Psoas muscle (tissue), 7 donors: ENCODE measurements at regions not wholly inside any gene's neighbourhood (a gene's known extent, or its start where the extent isn't known, plus 50 kb on each side); places are given as distances from the start of the nearest gene placed in this dataset.
"Not testable (repeated sequence)": the region's sequence is repeated elsewhere in the genome, so short reads cannot be mapped to it uniquely, and the experiment has no call there.

Source experiments
- ATAC-seq, 4 donors: fragments of 200-7000 bp; cut with Tn5 transposase; one replicate each; pipeline ENCODE4 v1.9.1; 2020; ENCODE audit warnings: moderate library complexity in 3 of 4, mild to moderate bottlenecking in 2 of 4
- DNase-seq, 2 donors: peaks; one replicate each; pipeline ENCODE4 v3.0.0-alpha.2; 2020
- H3K27ac ChIP-seq: fragments of 200-600 bp; one replicate; pipeline ENCODE4 v1.8.0; 2022
- H3K27me3 ChIP-seq, 3 donors: fragments of 200-600 bp in 1 of 3; one replicate each; pipeline versions ENCODE4 v1.6.1 to v1.8.0; 2013 to 2022; ENCODE audit warnings: low read length in 2 of 3, mild to moderate bottlenecking in 2 of 3, moderate library complexity in 1 of 3; ENCODE audit not compliant: insufficient read depth in 3 of 3
- H3K36me3 ChIP-seq, 2 donors: fragments of 200-600 bp in 1 of 2; one replicate each; pipeline versions ENCODE4 v1.6.1 to v1.8.0; 2013 to 2022; ENCODE audit warnings: low read depth in 1 of 2, mild to moderate bottlenecking in 1 of 2, moderate library complexity in 1 of 2; ENCODE audit not compliant: insufficient read depth in 1 of 2
- H3K4me1 ChIP-seq: fragments of 200-600 bp; one replicate; pipeline ENCODE4 v1.8.0; 2022
- H3K4me3 ChIP-seq: fragments of 200-600 bp; one replicate; pipeline ENCODE4 v1.8.0; 2022; ENCODE audit warnings: mild to moderate bottlenecking
- H3K9me3 ChIP-seq: fragments of 200-600 bp; one replicate; pipeline ENCODE4 v1.8.0; 2022
- WGBS, 3 donors: extraction: QIAGEN DNeasy Blood & Tissue Kit; methylation state at CpG; one replicate each; pipeline versions ENCODE4 v1.1.6 to v1.1.7; 2013; 5-methylcytosine and 5-hydroxymethylcytosine counted together
- intact Hi-C, 2 donors: fragments of 100-400 bp; cut with DNase I; formaldehyde crosslinking; loops; one replicate each; pipeline versions ENCODE4 v1.11.0 to v1.14.2; 2022
- TF ChIP-seq, protein P1 (sequence below): fragments of 200-600 bp; IDR thresholded peaks from one replicate; pipeline ENCODE4 v1.8.0; 2022; ENCODE audit warnings: antibody characterized with exemption
- donor health status: healthy with polysubstance abuse.
- donor health status: DM: no; HTN: no; CAD: no; lungs with moderate emphysema.
- donor health status: Bipolar disorder and iron deficiency.
- donor health status: healthy.
- donor health status: DM: yes; HTN: yes; CAD: no.
- donor health status: DM: no; HTN: no; CAD: no.
- donor health status: DM: yes; HTN: yes; CAD: no.

DNA sequence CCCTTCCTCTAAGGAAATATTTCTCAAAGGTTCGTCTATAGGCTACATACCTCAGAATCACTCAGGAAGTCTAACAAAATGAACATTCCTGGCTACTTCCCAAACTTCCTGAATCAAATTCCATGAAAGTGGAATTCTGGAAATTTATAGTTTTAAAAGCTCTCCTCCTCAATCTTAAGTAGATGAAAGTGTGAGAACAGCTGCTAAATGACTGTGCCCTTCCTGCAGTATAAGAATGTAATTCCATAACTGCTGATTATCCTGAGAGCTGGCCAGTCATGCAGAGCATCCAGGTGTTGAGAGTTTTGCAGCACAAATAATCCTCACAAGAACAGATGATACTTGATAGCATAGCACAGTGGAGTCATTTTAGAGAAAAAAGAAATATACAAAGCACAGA is 265.0 kb downstream of the KCNJ3 start:
- intact Hi-C loops = no loop called here
- no peaks in the 10 kb centered on the region for H3K36me3 ChIP-seq
- DNase-seq (no peak), ATAC-seq (no peak)
- TF ChIP-seq, protein P1, sequence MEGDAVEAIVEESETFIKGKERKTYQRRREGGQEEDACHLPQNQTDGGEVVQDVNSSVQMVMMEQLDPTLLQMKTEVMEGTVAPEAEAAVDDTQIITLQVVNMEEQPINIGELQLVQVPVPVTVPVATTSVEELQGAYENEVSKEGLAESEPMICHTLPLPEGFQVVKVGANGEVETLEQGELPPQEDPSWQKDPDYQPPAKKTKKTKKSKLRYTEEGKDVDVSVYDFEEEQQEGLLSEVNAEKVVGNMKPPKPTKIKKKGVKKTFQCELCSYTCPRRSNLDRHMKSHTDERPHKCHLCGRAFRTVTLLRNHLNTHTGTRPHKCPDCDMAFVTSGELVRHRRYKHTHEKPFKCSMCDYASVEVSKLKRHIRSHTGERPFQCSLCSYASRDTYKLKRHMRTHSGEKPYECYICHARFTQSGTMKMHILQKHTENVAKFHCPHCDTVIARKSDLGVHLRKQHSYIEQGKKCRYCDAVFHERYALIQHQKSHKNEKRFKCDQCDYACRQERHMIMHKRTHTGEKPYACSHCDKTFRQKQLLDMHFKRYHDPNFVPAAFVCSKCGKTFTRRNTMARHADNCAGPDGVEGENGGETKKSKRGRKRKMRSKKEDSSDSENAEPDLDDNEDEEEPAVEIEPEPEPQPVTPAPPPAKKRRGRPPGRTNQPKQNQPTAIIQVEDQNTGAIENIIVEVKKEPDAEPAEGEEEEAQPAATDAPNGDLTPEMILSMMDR = no peak
- H3K4me3 ChIP-seq = no peak overlapping the region
- WGBS, 3 donors = 6 to 11% (median 7%) methylated on average over 1 of the region's 1 CpG
- no peaks in the 10 kb centered on the region for H3K9me3 ChIP-seq
- H3K27me3 ChIP-seq = no peaks in the 10 kb centered on the region
- no peak overlapping the region for H3K27ac ChIP-seq
- no peaks in the 10 kb centered on the region for H3K4me1 ChIP-seq

DNA sequence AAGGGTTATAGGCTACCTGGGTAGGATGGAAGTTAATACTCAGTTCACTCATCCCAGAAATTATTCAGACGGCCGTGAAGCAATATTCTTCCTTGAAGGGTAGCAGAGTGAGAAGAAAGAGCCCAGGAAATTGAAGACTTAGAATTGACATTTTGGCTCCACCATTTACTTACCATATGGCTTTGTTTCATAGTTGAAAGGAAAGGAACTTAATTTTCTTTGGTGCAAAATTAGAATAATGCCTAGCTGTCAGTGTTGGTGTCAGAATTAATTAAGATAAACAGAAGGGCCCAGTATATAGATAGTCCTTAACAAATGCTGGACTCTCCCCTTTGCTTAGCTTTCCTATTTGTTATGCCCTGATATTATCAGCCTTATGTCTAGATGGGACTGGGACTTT is 263.2 kb downstream of the KCNJ3 start:
- H3K4me1 ChIP-seq = no peaks in the 10 kb centered on the region
- H3K27ac ChIP-seq = no peak overlapping the region
- no peak overlapping the region for H3K4me3 ChIP-seq
- no peaks in the 10 kb centered on the region for H3K9me3 ChIP-seq
- no peaks in the 10 kb centered on the region for H3K36me3 ChIP-seq
- intact Hi-C loops = no loop called here
- TF ChIP-seq, protein P1 = no peak
- H3K27me3 ChIP-seq = no peaks in the 10 kb centered on the region
- no peak for DNase-seq
- ATAC-seq = no peak
- WGBS, 3 donors = 89 to 91% (median 90%) methylated on average over 2 of the region's 2 CpGs

DNA sequence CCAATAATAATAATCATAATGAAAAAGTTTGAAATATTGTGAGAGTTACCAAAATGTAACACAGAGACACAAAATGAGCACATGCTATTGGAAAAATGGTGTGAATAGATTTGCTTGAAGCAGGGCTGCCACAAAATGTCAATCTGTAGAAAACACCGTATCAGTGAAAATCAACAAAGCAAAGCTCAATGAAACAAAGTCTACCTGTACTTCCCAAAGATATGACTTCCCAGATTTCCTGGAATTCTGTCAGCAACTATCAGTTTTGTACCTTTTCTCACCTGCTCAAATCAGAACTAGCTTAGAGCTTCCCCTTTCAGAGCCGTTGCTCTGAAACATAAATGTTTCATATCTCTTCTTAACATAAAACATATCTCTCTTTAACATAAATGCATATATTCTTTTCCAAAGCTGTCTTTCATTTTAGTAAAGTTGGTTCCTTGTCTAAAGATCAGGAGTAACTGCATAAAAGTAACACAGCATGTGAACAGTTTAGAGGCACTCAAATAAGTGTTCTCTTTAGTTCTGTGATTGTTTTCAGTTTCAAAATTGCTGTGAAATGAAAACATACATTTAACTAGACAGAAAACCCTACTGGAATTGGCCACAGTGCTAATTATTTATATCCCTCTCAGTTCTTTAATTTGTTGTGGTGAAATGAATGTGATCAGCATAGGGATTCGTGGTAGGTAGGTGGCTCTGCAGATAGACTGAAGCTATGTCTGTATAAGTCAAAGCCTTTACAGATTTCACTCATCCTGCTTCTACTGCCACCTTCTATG is 262.5 kb downstream of the KCNJ3 start:
- 80 to 87% (median 85%) methylated on average over 3 of the region's 3 CpGs for WGBS, 3 donors
- no peaks in the 10 kb centered on the region for H3K36me3 ChIP-seq
- no peaks in the 10 kb centered on the region for H3K9me3 ChIP-seq
- DNase-seq (no peak), ATAC-seq (no peak)
- intact Hi-C loops = no loop called here
- H3K27me3 ChIP-seq = no peaks in the 10 kb centered on the region
- no peak overlapping the region for H3K4me3 ChIP-seq
- H3K4me1 ChIP-seq = no peaks in the 10 kb centered on the region
- H3K27ac ChIP-seq = no peak overlapping the region
- TF ChIP-seq, protein P1 = no peak

DNA sequence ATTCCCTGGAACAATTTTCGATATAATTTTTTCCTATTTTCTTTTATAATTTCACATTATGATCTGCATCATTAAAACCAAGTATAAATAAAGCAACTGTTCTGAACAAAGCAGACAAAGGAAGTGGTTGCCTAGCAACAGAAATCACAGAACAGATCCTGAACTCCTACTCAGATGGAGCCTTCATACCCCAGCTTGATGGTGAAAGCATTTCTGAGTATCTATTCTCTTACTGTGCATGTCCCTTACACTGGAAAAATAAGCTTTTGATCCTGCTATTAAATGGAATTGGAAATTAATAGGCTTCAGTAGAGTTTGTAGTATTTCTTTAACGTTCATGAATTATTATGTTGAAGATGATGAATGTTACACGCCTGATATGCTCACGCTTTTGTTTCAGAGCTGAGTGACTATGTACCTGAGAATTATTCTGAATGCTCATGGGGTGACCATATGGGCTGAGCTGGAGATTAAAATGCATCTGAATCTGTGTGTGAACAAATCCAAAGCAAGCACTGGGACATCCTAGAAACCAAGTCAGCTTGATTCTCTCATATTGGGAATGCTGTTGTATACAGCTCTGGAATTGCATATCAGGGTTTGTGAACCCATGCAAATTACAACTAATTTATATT is 254.0 kb downstream of the KCNJ3 start:
- TF ChIP-seq, protein P1 = no peak
- 50 to 58% (median 54%) methylated on average over 4 of the region's 4 CpGs for WGBS, 3 donors
- no peaks in the 10 kb centered on the region for H3K36me3 ChIP-seq
- no peak for ATAC-seq
- no peak overlapping the region for H3K27ac ChIP-seq
- H3K9me3 ChIP-seq = peaks cover 5% of the 10 kb centered on the region
- no peaks in the 10 kb centered on the region for H3K4me1 ChIP-seq
- no peaks in the 10 kb centered on the region for H3K27me3 ChIP-seq
- no peak for DNase-seq
- intact Hi-C loops = no loop called here
- no peak overlapping the region for H3K4me3 ChIP-seq

DNA sequence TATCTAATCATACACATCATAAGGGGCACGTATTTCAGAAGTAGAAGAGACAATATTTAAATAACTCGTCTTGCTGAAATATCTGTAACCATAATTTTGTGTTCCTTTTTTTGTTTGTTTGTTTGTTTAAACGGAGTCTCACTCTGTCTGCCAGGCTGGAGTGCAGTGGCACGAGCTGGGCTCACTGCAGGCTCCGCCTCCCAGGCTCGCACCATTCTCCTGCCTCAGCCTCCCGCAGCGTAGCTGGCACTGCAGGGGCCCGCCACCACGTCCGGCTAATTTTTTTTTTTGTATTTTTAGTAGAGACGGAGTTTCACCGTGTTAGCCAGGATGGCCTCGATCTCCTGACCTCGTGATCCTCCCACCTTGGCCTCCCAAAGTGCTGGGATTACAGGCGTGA is 248.9 kb downstream of the KCNJ3 start:
- H3K27ac ChIP-seq, H3K36me3 ChIP-seq, H3K27me3 ChIP-seq, H3K4me1 ChIP-seq, intact Hi-C loops, DNase-seq, ATAC-seq, H3K9me3 ChIP-seq, H3K4me3 ChIP-seq: not testable (repeated sequence)
- WGBS, 3 donors = 90 to 94% (median 92%) methylated on average over 16 of the region's 16 CpGs
